ENCODE measurements at regions not wholly inside any gene's neighbourhood (a gene's known extent, or its start where the extent isn't known, plus 50 kb on each side); places are given as distances from the start of the nearest gene placed in this dataset.
"Not testable (repeated sequence)": the region's sequence is repeated elsewhere in the genome, so short reads cannot be mapped to it uniquely, and the experiment has no call there.

GRCh38 chr1:244322791-244323521 is 128.8 kb downstream of the ADSS2 start:
- peak in 2 of 3 donors; percentile 21 to 80 for DNase-seq

GRCh38 chr1:244324176-244324883 is 127.4 kb downstream of the ADSS2 start:
- DNase-seq = no peak

DNA sequence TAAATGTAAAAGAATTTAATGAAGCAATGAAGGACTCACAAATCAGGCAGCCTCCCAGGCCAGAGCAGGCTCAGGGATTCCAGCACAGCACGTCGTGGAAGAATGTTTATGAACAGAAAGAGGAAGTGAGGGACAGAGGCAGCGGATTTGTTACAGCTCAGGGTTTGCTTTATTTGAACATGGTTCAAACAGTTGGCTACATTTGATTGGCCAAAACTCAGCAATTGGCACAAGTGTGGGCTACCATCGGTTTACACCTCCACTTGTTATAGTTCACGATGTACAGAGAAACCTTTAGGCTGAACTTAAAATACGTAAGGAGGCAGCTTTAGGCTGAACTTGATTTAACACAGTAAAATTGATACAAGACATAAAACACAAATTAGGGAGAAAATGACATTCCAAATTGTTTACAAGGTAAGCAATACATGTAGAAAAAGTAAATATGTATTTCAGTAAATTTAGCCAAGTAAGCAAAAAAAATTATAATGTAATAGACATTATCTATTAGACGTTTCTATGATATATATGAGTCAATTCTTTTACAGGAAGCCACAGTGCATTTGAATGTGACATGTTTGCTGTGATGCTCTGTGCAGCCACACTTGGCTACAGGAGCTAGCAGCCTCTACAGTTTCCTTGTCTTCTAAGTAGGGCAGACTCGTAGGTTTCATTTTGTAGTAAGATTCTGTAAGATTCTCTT is 126.5 kb downstream of the ADSS2 start:
- no peak for DNase-seq

DNA sequence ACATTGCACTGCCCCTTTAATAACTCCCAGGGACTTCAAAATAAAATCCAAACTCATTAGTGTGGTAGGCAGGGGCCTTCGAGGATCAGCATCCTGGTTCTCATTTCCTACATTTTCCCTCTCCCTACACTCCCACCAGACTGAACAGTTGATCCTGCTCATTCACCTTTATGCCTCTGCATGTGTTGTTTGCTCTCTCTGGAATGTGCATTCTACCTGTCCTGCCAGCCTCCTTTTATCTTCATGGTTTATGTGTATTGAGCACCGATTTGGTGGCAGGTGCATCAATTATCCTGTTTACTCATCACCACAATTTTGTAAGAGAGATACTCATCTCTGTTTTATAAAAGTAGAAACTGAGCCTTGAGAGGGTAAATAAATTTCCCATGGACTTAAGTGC is 125.0 kb downstream of the ADSS2 start:
- no peak for DNase-seq

DNA sequence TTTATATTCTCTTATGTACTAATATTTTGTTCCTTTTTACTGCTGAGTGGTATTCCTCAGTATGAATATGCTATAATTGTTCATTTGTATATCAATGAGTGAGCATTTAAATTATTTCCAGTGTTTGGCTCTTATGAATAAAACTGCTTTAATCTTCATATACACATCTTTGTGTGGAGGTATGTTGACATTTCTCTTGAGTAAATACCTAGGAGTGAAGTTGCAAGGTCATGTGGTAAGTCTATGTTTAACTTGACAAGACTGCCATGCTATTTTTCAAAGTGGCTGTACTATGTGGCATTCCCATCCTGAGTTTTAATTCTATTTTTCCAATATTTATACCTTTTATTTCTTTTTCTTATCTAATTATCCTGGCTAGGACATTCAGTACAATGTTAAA is 124.2 kb downstream of the ADSS2 start:
- no peak for DNase-seq

GRCh38 chr1:244328476-244328875 is 123.2 kb downstream of the ADSS2 start:
- no peak for DNase-seq

- DNase-seq = no peak
These were observed 122.0 kb downstream of the ADSS2 start for GRCh38 chr1:244329591-244330317.

DNA sequence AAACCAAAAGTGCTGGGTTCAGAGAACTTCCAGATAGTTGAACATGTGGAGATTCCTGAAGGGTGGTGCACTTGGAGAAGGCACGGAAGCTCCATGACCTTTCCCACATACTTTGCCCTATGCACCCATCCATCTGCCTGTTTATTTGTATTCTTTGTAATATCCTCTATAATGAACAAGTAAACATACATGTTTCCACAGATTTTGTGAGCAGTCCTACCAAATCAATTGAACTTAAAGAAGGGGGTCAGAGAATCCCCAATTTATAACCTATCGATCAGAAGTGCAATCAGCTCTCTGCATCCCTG is 121.4 kb downstream of the ADSS2 start:
- no peak for DNase-seq

DNA sequence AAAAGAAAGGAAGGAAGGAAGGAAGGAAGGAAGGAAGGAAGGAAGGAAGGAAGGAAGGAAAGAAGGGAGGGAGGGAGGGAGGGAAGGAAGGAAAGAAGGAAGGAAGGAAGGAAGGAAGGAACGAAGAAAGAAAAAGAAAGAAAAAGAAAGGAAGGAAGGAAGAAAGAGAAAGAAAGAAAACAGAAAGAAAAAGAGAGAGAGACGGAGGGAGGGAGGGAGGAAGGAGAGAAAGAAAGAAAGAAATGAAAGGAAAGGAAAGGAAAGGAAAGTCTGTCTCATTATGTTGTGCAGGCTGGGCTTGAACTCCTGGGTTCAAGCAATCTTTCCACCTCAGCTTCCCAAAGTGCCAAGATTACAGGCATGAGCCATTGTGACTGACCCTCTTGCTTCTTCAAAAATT is 118.9 kb downstream of the ADSS2 start:
- DNase-seq = not testable (repeated sequence)

- DNase-seq = not testable (repeated sequence)
These were observed 117.4 kb downstream of the ADSS2 start for GRCh38 chr1:244334315-244334714.

DNA sequence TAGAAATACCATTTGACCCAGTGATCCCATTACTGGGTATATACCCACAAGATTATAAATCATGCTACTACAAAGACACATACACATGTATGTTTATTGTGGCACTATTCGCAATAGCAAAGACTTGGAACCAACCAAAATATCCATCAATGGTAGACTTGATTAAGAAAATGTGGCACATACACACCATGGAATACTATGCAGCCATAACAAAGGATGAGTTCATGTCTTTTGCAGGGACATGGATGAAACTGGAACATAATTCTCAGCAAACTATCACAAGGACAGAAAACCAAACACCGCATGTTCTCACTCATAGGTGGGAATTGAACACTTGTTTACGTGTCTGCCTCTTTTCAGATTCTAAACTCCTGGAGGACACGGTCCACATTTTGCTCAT is 116.9 kb downstream of the ADSS2 start:
- not testable (repeated sequence) for DNase-seq

DNA sequence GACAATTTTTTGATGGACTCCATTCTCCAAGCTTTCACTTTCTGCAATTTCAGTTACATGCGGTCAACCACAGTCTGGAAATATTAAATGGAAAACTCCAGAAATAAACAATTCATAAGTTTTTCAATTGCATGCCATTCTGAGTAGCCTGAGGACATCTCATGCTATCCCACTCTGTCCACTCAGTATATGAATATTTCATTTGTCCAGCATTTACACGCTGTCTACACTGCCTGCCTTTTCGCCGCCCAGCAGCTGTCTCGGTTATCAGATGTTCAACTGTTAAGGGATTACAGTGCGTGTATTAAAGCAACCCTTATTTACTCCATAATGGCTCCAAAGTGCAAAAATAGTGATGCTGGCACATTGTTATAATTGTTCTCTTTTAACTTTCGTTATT is 116.3 kb downstream of the ADSS2 start:
- no peak for DNase-seq

- DNase-seq = no peak
These were observed 115.3 kb downstream of the ADSS2 start for GRCh38 chr1:244336232-244336899.

- no peak for DNase-seq
These were observed 113.9 kb downstream of the ADSS2 start for GRCh38 chr1:244337839-244338238.

GRCh38 chr1:244339073-244339692 is 112.5 kb downstream of the ADSS2 start:
- no peak for DNase-seq

- no peak for DNase-seq
These were observed 111.9 kb downstream of the ADSS2 start for GRCh38 chr1:244339776-244340175.

GRCh38 chr1:244340396-244340795 is 111.3 kb downstream of the ADSS2 start:
- no peak for DNase-seq

DNA sequence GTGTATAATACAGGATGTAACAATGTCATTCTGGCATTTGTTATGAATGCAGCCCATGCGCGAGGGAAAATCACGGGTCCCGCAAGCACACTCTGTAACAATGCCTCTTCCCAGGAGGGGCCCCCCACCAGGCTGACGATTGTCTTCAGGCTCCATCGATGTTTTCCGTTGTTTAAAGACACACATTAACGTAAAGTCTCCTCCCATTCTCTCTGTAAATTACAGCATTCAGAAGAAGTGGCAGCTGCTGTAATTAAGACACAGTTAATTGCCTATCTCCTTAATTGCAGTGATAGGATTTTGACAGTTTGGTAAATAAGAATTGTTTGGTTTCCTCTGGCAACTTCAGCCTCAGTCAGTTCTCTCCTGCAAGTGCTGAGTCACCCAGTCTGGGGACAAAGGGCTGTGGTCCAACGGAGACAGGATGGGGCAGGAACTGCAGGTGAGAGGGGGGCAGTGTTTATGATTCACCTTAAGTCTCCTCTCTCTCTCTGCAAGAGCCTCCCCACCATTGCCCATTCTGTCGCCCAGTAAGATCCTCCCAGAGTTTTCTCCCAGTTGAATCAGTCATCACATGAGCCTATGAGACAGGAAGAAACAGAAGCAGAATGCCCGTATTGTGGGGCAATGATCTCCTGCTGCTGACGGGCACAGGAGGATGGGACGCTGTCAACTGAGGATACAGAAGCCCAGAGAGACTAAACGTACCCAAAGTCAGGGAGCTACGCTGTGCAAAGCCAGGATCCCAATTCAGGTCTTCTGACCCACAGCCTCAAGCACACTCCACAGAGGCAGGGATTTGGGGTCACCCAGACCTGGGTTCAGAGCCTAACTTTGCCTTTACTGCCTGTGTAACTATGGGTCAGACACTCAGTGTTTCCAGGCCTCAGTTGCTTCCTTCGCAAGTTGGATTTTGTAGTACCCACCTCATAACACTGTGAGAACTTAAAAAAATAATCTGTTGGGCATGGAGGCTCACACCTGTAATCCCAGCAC is 110.0 kb downstream of the ADSS2 start:
- DNase-seq = no peak

GRCh38 chr1:244344001-244344400 is 107.7 kb downstream of the ADSS2 start:
- no peak for DNase-seq
